ENCODE measurements at regions not wholly inside any gene's neighbourhood (a gene's known extent, or its start where the extent isn't known, plus 50 kb on each side); places are given as distances from the start of the nearest gene placed in this dataset.
A peak's percentile ranks its signal among the peaks of the same experiment; 100 is the strongest.

DNA sequence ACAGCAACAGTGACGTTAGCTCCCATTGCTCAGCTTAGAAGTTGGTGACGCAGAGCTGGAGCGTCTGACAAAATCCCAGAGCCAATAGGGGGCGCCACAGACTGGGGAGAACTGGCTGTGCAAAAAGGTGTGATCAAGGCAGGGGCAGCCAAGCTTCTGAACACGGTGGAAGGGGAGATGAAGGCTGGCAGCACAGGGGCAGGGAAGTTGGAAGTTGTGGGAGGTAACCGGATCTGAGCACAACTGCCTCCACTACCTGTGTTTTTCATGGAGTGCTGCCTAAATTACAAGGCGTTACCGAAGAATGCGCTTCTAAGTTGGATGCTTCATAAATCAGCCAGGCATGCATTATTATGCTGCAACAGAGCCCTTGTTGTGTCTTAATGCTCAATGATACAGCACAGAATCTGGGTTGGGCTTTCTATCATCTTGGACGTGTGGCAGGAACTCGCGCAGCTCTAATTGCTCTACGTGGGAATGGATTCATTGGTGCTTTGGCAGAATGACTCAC is 370.0 kb downstream of the SLC4A3 start:
- TF ChIP-seq, protein P1, sequence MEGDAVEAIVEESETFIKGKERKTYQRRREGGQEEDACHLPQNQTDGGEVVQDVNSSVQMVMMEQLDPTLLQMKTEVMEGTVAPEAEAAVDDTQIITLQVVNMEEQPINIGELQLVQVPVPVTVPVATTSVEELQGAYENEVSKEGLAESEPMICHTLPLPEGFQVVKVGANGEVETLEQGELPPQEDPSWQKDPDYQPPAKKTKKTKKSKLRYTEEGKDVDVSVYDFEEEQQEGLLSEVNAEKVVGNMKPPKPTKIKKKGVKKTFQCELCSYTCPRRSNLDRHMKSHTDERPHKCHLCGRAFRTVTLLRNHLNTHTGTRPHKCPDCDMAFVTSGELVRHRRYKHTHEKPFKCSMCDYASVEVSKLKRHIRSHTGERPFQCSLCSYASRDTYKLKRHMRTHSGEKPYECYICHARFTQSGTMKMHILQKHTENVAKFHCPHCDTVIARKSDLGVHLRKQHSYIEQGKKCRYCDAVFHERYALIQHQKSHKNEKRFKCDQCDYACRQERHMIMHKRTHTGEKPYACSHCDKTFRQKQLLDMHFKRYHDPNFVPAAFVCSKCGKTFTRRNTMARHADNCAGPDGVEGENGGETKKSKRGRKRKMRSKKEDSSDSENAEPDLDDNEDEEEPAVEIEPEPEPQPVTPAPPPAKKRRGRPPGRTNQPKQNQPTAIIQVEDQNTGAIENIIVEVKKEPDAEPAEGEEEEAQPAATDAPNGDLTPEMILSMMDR (conservative IDR thresholded peaks at IDR 0.05; ENCODE audit: low read length), result peak; percentile 56
- TF ChIP-seq EZH2phosphoT487 (IDR thresholded peaks at IDR 0.05; ENCODE audit: borderline replicate concordance), result no peak

Data from Loucy (cell line).